ENCODE measurements at regions not wholly inside any gene's neighbourhood (a gene's known extent, or its start where the extent isn't known, plus 50 kb on each side); places are given as distances from the start of the nearest gene placed in this dataset.

GRCh38 chr3:74520895-74521294, 93.6 kb downstream of the CNTN3 start:
- TF ChIP-seq POLR2AphosphoS5 (IDR thresholded peaks at IDR 0.05; ENCODE audit: low read depth, low read length) = no peak
- no peak for TF ChIP-seq POLR2A (IDR thresholded peaks at IDR 0.05; ENCODE audit: low read depth, low read length)
- no peak for TF ChIP-seq TAF1 (IDR thresholded peaks at IDR 0.05; ENCODE audit: low read depth, low read length)
- no peak for TF ChIP-seq POU2F2 (IDR thresholded peaks at IDR 0.05; ENCODE audit: low read depth, low read length)

Data from GM12891 (cell line).